Neural cell (in vitro differentiated cells): ENCODE measurements at regions not wholly inside any gene's neighbourhood (a gene's known extent, or its start where the extent isn't known, plus 50 kb on each side); places are given as distances from the start of the nearest gene placed in this dataset.

ENCODE experiments used
- H2AFZ ChIP-seq: fragments of 200-600, 300-800 bp; sonication (generic), shearing (Covaris generic); 2 replicates; pipeline ENCODE4 v1.6.0; 2014; ENCODE audit warnings: low read depth, mild to moderate bottlenecking, antibody characterized with exemption, low read length, moderate library complexity
- H3F3A ChIP-seq: fragments of 200-600 bp; shearing (Covaris generic); 2 replicates; pipeline ENCODE4 v1.6.1; 2016; ENCODE audit warnings: mild to moderate bottlenecking, moderate library complexity, mixed read lengths, antibody characterized with exemption, low read length; ENCODE audit not compliant: insufficient read depth, poor library complexity, severe bottlenecking
- H3K27ac ChIP-seq: fragments of 200-600, 300-800 bp; sonication (generic), shearing (Covaris generic); 2 replicates; pipeline ENCODE4 v1.5.1; 2014; ENCODE audit warnings: mild to moderate bottlenecking, low read length, moderate library complexity
- H3K27me3 ChIP-seq: fragments of 300-800, 200-600 bp; sonication (generic), shearing (Covaris generic); 2 replicates; pipeline ENCODE4 v1.6.0; 2014; ENCODE audit warnings: mild to moderate bottlenecking, low read depth, low read length, moderate library complexity; ENCODE audit not compliant: insufficient read depth
- H3K36me3 ChIP-seq: fragments of 300-800, 200-600 bp; sonication (generic), shearing (Covaris generic); 2 replicates; pipeline ENCODE4 v1.5.1; 2014; ENCODE audit warnings: mild to moderate bottlenecking, antibody characterized with exemption, low read length, moderate library complexity; ENCODE audit not compliant: insufficient read depth
- H3K4me2 ChIP-seq: fragments of 300-800, 200-600 bp; sonication (generic), shearing (Covaris generic); 2 replicates; pipeline ENCODE4 v1.6.0; 2014; ENCODE audit warnings: mild to moderate bottlenecking, low read length
- H3K4me3 ChIP-seq: fragments of 300-800, 200-600 bp; sonication (generic), shearing (Covaris generic); 2 replicates; pipeline ENCODE4 v1.5.1; 2014; ENCODE audit warnings: mild to moderate bottlenecking, low read length, moderate library complexity
- H3K79me2 ChIP-seq: fragments of 200-600 bp; shearing (Covaris generic); replicated peaks from 2 replicates; pipeline ENCODE4 v1.6.0; 2014; ENCODE audit warnings: mild to moderate bottlenecking, low read length, moderate library complexity; ENCODE audit not compliant: insufficient read depth
- H3K9ac ChIP-seq: fragments of 300-800, 200-600 bp; sonication (generic), shearing (Covaris generic); 2 replicates; pipeline ENCODE4 v1.6.1; 2016; ENCODE audit warnings: mild to moderate bottlenecking, low read length, mixed read lengths
- H3K9me2 ChIP-seq: fragments of 200-600 bp; shearing (Covaris generic); 2 replicates; pipeline ENCODE4 v1.6.1; 2016; ENCODE audit warnings: mild to moderate bottlenecking, low read length, mixed read lengths; ENCODE audit not compliant: insufficient read depth
- H3K9me3 ChIP-seq: fragments of 200-600, 300-800 bp; sonication (generic), shearing (Covaris generic); 2 replicates; pipeline ENCODE4 v1.6.1; 2016; ENCODE audit warnings: mild to moderate bottlenecking, mixed run types, low read length, moderate library complexity, mixed read lengths
- H4K20me1 ChIP-seq: fragments of 200-600 bp; shearing (Covaris generic); 2 replicates; pipeline ENCODE4 v1.6.1; 2016; ENCODE audit warnings: mild to moderate bottlenecking, mixed run types; ENCODE audit not compliant: insufficient read depth
- CTCF ChIP-seq: fragments of 450-650 bp; IDR thresholded peaks from 2 replicates; pipeline ENCODE4 v1.5.1; 2014; ENCODE audit warnings: antibody characterized with exemption, mild to moderate bottlenecking, moderate library complexity; ENCODE audit not compliant: poor library complexity, severe bottlenecking
- EP300 ChIP-seq: fragments of 450-650 bp; conservative IDR thresholded peaks from 2 replicates; pipeline ENCODE4 v1.6.1; 2014; ENCODE audit warnings: antibody characterized with exemption, mild to moderate bottlenecking, moderate library complexity; ENCODE audit not compliant: poor library complexity, severe bottlenecking
- EZH2 ChIP-seq: fragments of 200-600, 300-800 bp; shearing (Covaris generic), sonication (generic); IDR thresholded peaks from 2 replicates; pipeline ENCODE4 v1.6.1; 2014; ENCODE audit warnings: antibody characterized with exemption, low read length, borderline replicate concordance, mild to moderate bottlenecking; ENCODE audit not compliant: insufficient read depth, poor library complexity, severe bottlenecking
- MXI1 ChIP-seq: fragments of 450-650 bp; conservative IDR thresholded peaks from 2 replicates; pipeline ENCODE4 v1.6.1; 2014; ENCODE audit warnings: antibody characterized with exemption, mild to moderate bottlenecking; ENCODE audit not compliant: poor library complexity, severe bottlenecking
- POLR2AphosphoS5 ChIP-seq: IDR thresholded peaks from 2 replicates; pipeline ENCODE4 v1.6.1; 2012
- RAD21 ChIP-seq: fragments of 450-650 bp; conservative IDR thresholded peaks from 2 replicates; pipeline ENCODE4 v1.6.1; 2014; ENCODE audit warnings: antibody characterized with exemption, mild to moderate bottlenecking, moderate library complexity
- SMC3 ChIP-seq: fragments of 450-650 bp; conservative IDR thresholded peaks from 2 replicates; pipeline ENCODE4 v1.6.1; 2014; ENCODE audit warnings: antibody characterized with exemption, mild to moderate bottlenecking, moderate library complexity; ENCODE audit not compliant: poor library complexity
- TAF1 ChIP-seq: IDR thresholded peaks from 2 replicates; pipeline ENCODE4 v1.6.1; 2012; ENCODE audit warnings: low read depth
- TF ChIP-seq, protein P1 (sequence below): IDR thresholded peaks from 2 replicates; pipeline ENCODE4 v1.6.1; 2012; ENCODE audit warnings: borderline replicate concordance

DNA sequence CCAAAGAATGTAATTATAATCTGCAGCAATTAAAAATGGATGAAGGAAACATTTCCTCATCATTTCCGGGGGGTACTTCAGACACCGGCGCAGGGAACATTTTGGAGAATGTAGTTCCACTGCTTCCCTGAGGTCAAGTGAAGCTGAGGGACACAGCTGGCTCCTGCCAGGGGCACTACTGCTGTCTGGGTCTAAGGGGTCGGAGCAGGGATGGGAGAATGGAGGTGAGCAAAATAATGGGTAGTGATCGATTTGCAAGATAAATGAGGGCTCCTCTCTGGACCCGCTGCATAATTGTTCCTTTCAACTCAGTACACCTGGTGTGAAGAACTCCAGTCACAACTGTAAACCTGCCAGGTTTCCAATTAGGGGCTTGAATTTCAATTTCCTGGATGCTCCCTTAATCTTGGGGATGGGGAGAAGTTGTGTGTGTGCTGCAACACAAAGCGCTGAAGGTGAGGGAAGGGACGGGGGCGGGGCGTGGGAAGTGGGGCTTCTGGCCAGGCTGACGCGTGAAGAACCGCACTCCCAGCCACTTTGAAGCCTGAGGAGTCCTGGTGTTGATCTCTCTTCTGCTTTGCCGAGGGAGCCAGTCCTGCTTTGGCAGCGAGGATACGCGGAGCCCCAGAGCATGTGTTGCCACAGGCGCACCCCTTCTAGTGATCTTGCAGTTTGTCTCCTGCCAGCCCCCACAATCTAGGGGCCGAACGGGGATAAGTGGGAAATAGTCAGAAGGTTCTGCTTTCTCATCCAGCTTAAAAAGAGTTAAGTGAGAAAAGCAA is 57.9 kb upstream of the PCDH8 start:
- Histone ChIP-seq H3K4me2 (no peak overlapping the region), H3K4me3 (no peak overlapping the region)

GRCh38 chr13:52905701-52906100 is 57.3 kb upstream of the PCDH8 start:
- no peak overlapping the region for H2AFZ ChIP-seq
- H3K9ac ChIP-seq, result no peak overlapping the region
- H3K27ac ChIP-seq, result no peak overlapping the region
- no peak overlapping the region for H3K4me2 ChIP-seq
- no peaks in the 10 kb centered on the region for H3K9me3 ChIP-seq
- H3K27me3 ChIP-seq, result no peaks in the 10 kb centered on the region
- H3F3A ChIP-seq, result no peaks in the 10 kb centered on the region
- H3K9me2 ChIP-seq, result no peaks in the 10 kb centered on the region
- no peak overlapping the region for H3K4me3 ChIP-seq
- no peaks in the 10 kb centered on the region for H3K79me2 ChIP-seq
- TF ChIP-seq, protein P1, sequence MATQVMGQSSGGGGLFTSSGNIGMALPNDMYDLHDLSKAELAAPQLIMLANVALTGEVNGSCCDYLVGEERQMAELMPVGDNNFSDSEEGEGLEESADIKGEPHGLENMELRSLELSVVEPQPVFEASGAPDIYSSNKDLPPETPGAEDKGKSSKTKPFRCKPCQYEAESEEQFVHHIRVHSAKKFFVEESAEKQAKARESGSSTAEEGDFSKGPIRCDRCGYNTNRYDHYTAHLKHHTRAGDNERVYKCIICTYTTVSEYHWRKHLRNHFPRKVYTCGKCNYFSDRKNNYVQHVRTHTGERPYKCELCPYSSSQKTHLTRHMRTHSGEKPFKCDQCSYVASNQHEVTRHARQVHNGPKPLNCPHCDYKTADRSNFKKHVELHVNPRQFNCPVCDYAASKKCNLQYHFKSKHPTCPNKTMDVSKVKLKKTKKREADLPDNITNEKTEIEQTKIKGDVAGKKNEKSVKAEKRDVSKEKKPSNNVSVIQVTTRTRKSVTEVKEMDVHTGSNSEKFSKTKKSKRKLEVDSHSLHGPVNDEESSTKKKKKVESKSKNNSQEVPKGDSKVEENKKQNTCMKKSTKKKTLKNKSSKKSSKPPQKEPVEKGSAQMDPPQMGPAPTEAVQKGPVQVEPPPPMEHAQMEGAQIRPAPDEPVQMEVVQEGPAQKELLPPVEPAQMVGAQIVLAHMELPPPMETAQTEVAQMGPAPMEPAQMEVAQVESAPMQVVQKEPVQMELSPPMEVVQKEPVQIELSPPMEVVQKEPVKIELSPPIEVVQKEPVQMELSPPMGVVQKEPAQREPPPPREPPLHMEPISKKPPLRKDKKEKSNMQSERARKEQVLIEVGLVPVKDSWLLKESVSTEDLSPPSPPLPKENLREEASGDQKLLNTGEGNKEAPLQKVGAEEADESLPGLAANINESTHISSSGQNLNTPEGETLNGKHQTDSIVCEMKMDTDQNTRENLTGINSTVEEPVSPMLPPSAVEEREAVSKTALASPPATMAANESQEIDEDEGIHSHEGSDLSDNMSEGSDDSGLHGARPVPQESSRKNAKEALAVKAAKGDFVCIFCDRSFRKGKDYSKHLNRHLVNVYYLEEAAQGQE, result no peak
- no peak for TF ChIP-seq SMC3
- TF ChIP-seq CTCF, result no peak
- no peak for TF ChIP-seq POLR2AphosphoS5
- H3K36me3 ChIP-seq, result no peaks in the 10 kb centered on the region
- H4K20me1 ChIP-seq, result no peaks in the 10 kb centered on the region

More for the DNA sequence above, 57.9 kb upstream of the PCDH8 start:
- no peaks in the 10 kb centered on the region for H3K36me3 ChIP-seq
- H3K27ac ChIP-seq, result no peak overlapping the region
- H3F3A ChIP-seq, result no peaks in the 10 kb centered on the region
- no peaks in the 10 kb centered on the region for H3K27me3 ChIP-seq
- no peaks in the 10 kb centered on the region for H3K79me2 ChIP-seq
- H3K9ac ChIP-seq, result no peak overlapping the region
- H3K9me2 ChIP-seq, result no peaks in the 10 kb centered on the region
- no peak overlapping the region for H2AFZ ChIP-seq
- TF ChIP-seq MXI1, result no peak
- TF ChIP-seq EP300, result no peak
- no peak for TF ChIP-seq TAF1
- no peak for TF ChIP-seq EZH2
- TF ChIP-seq, protein P1, result no peak
- TF ChIP-seq RAD21, result no peak
- TF ChIP-seq POLR2AphosphoS5, result no peak
- TF ChIP-seq CTCF, result no peak
- no peak for TF ChIP-seq SMC3
- H3K9me3 ChIP-seq, result no peaks in the 10 kb centered on the region
- H4K20me1 ChIP-seq, result no peaks in the 10 kb centered on the region
